ENCODE measurements at regions not wholly inside any gene's neighbourhood (a gene's known extent, or its start where the extent isn't known, plus 50 kb on each side); places are given as distances from the start of the nearest gene placed in this dataset.

DNA sequence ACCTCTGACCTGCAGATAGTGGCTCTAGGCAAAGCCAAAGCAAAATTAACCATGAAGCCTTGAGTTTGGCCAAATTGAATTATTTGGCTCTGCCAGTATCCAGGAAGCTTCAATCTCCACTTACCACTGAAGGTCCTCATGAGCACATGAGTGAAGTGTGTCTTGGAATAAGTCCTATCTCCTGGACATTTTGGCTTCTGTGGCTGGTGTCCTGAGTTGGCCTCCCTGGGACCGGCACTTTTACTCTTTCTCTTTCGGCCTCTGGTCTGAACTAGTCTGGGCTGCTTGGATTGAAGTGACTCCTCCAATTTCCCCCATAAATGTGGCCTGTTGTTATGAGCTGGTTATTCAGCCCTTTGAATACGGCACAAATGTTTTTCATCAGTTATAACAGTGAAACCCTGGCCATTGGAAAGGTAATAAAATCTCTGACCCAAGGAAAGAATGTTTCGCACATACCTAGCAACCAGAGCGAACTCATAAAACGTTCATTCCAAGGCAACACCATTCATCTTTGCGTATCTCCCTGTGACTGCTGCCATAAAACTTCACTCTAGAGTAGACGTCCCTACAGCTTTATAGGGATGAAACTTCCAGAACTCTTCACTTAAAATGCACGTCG is 216.4 kb downstream of the LPIN1 start:
- H3K27ac ChIP-seq = no peak overlapping the region
- H3K4me3 ChIP-seq = no peak overlapping the region
- ChIA-PET CTCF (interaction anchor here (1.6 kb wide), 1 partner anchor 11 kb away, joined by 5 read pairs; no protein-coding TSS in a partner anchor), POLR2A (no interaction called here)
- no peak for DNase-seq (ENCODE audit: low read depth in 1 of 2, low spot score in 1 of 2)
- 42% methylated on average over 10 of the region's 10 CpGs for WGBS (ENCODE audit: missing lambda C conversion rate)
- no peak overlapping the region for H3K4me2 ChIP-seq
- FAIRE-seq = no peak
- no peaks in the 10 kb centered on the region for H3K4me1 ChIP-seq
- TF ChIP-seq HEYL (CRISPR knock-in tag; IDR thresholded peaks at IDR 0.05) (no peak), RNF2 (IDR thresholded peaks at IDR 0.05; ENCODE audit: borderline replicate concordance, low read depth) (no peak), MAFK (IDR thresholded peaks at IDR 0.05; ENCODE audit: partially characterized antibody) (no peak), ESRRA (IDR thresholded peaks at IDR 0.05; ENCODE audit: borderline replicate concordance, low read length) (no peak)
- TF ChIP-seq, protein P1, sequence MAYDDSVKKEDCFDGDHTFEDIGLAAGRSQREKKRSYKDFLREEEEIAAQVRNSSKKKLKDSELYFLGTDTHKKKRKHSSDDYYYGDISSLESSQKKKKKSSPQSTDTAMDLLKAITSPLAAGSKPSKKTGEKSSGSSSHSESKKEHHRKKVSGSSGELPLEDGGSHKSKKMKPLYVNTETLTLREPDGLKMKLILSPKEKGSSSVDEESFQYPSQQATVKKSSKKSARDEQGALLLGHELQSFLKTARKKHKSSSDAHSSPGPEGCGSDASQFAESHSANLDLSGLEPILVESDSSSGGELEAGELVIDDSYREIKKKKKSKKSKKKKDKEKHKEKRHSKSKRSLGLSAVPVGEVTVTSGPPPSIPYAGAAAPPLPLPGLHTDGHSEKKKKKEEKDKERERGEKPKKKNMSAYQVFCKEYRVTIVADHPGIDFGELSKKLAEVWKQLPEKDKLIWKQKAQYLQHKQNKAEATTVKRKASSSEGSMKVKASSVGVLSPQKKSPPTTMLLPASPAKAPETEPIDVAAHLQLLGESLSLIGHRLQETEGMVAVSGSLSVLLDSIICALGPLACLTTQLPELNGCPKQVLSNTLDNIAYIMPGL (CRISPR knock-in tag; IDR thresholded peaks at IDR 0.05; ENCODE audit: borderline replicate concordance) = no peak
- H3K9me3 ChIP-seq = no peaks in the 10 kb centered on the region
- no peak for ATAC-seq

DNA sequence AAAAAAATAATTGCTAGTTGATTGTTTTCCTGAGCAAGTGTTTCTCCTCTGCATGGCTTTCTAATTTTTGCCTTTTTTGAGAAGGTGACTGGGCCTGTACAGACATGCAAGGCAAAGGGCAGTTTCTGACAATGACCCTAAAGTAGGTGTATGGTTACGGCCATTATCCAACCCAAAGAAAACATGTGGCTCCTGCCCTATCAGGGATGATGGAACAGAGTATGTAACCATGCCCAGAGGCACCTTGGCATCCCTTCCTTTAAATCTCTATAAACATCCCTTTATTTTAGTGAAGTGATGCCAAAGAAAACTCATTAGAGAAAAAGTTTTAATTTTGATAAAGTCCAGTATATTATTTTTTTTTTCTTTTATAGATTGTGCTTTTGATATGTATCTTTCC is 217.5 kb downstream of the LPIN1 start:
- POLR2A ChIA-PET = no interaction called here
- H3K27ac ChIP-seq = no peak overlapping the region
- DNase-seq (ENCODE audit: low read depth in 1 of 2, low spot score in 1 of 2) (no peak), FAIRE-seq (no peak), ATAC-seq (no peak)
- H3K4me1 ChIP-seq = no peaks in the 10 kb centered on the region
- TF ChIP-seq, protein P2, sequence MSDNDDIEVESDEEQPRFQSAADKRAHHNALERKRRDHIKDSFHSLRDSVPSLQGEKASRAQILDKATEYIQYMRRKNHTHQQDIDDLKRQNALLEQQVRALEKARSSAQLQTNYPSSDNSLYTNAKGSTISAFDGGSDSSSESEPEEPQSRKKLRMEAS (IDR thresholded peaks at IDR 0.05) = no peak
- TF ChIP-seq FOXS1 (CRISPR knock-in tag; IDR thresholded peaks at IDR 0.05) = no peak
- TF ChIP-seq POLR2A (IDR thresholded peaks at IDR 0.05; ENCODE audit: low read length) = no peak
- no peak for TF ChIP-seq TFCP2L1 (CRISPR knock-in tag; IDR thresholded peaks at IDR 0.05)
- no peak for TF ChIP-seq KDM1A (IDR thresholded peaks at IDR 0.05; ENCODE audit: low read depth)
- TF ChIP-seq MAFK (IDR thresholded peaks at IDR 0.05; ENCODE audit: partially characterized antibody) = no peak
- no peak for TF ChIP-seq HDAC2 (IDR thresholded peaks at IDR 0.05)
- TF ChIP-seq, protein P3, sequence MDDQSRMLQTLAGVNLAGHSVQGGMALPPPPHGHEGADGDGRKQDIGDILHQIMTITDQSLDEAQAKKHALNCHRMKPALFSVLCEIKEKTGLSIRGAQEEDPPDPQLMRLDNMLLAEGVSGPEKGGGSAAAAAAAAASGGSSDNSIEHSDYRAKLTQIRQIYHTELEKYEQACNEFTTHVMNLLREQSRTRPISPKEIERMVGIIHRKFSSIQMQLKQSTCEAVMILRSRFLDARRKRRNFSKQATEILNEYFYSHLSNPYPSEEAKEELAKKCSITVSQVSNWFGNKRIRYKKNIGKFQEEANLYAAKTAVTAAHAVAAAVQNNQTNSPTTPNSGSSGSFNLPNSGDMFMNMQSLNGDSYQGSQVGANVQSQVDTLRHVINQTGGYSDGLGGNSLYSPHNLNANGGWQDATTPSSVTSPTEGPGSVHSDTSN (IDR thresholded peaks at IDR 0.05) = no peak
- no peak for TF ChIP-seq RFX5 (IDR thresholded peaks at IDR 0.05)
- no peak for TF ChIP-seq SREBF2 (IDR thresholded peaks at IDR 0.05)
- TF ChIP-seq ZFP36 (IDR thresholded peaks at IDR 0.05; ENCODE audit: borderline replicate concordance, partially characterized antibody) = no peak
- TF ChIP-seq GATA3 (IDR thresholded peaks at IDR 0.05; ENCODE audit: borderline replicate concordance) = no peak
- no peak for TF ChIP-seq KDM5A (IDR thresholded peaks at IDR 0.05)
- no peak for TF ChIP-seq BHLHE40 (IDR thresholded peaks at IDR 0.05; ENCODE audit: low read depth, low read length)
- TF ChIP-seq HEYL (CRISPR knock-in tag; IDR thresholded peaks at IDR 0.05) = no peak
- no peak for TF ChIP-seq RARB (CRISPR knock-in tag; IDR thresholded peaks at IDR 0.05)
- TF ChIP-seq, protein P4, sequence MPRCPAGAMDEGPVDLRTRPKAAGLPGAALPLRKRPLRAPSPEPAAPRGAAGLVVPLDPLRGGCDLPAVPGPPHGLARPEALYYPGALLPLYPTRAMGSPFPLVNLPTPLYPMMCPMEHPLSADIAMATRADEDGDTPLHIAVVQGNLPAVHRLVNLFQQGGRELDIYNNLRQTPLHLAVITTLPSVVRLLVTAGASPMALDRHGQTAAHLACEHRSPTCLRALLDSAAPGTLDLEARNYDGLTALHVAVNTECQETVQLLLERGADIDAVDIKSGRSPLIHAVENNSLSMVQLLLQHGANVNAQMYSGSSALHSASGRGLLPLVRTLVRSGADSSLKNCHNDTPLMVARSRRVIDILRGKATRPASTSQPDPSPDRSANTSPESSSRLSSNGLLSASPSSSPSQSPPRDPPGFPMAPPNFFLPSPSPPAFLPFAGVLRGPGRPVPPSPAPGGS (IDR thresholded peaks at IDR 0.05) = no peak
- TF ChIP-seq ESRRA (IDR thresholded peaks at IDR 0.05; ENCODE audit: borderline replicate concordance, low read length) = no peak
- CTCF ChIA-PET = no interaction called here
- H3K4me2 ChIP-seq = no peak overlapping the region
- H3K4me3 ChIP-seq = no peak overlapping the region
- no peaks in the 10 kb centered on the region for H3K9me3 ChIP-seq
- 59% methylated on average over 1 of the region's 1 CpG for WGBS (ENCODE audit: missing lambda C conversion rate)

DNA sequence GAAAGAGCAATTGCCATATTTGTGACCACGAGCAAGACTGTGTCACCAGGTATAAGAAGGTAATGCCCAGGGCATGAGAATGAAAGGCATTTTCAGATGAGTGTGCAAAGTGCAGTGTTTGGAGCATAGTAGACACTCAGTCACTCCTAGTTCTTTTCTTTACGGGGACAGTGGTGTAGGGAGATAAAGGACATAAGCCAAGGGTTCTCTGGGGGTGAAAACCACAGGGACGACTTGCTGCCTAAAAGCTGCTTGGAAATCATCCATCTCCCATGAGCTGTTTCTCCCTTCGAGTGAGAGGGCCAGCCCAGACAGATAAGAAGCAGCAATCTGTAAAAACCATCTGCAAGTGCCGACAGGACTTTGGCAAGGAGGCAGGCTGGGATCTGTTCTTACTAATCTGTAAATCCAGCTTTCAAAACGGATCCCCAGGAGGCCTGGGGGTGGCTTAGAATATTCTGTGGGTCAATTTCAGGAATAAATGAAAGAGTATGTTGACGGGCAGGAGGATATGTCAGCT is 221.6 kb downstream of the LPIN1 start:
- H3K9me3 ChIP-seq = no peaks in the 10 kb centered on the region
- H3K4me2 ChIP-seq = no peak overlapping the region
- CTCF ChIA-PET = no interaction called here
- no peaks in the 10 kb centered on the region for H3K4me1 ChIP-seq
- no peak overlapping the region for H3K27ac ChIP-seq
- H3K4me3 ChIP-seq = no peak overlapping the region
- no peak for FAIRE-seq
- 13% methylated on average over 7 of the region's 7 CpGs for WGBS (ENCODE audit: missing lambda C conversion rate)
- ATAC-seq = no peak
- no peak for DNase-seq (ENCODE audit: low read depth in 1 of 2, low spot score in 1 of 2)
- POLR2A ChIA-PET = no interaction called here
- no peak for TF ChIP-seq GATA3 (IDR thresholded peaks at IDR 0.05; ENCODE audit: borderline replicate concordance)
- no peak for TF ChIP-seq BHLHE40 (IDR thresholded peaks at IDR 0.05; ENCODE audit: low read depth, low read length)
- TF ChIP-seq FOSL2 (IDR thresholded peaks at IDR 0.05) = no peak
- no peak for TF ChIP-seq FOSL2 (CRISPR knock-in tag; IDR thresholded peaks at IDR 0.05)
- TF ChIP-seq RNF2 (IDR thresholded peaks at IDR 0.05; ENCODE audit: borderline replicate concordance, low read depth) = no peak
- no peak for TF ChIP-seq JUNB (IDR thresholded peaks at IDR 0.05)
- TF ChIP-seq TP53 (CRISPR knock-in tag; IDR thresholded peaks at IDR 0.05) = no peak
- no peak for TF ChIP-seq RCOR1 (IDR thresholded peaks at IDR 0.05; ENCODE audit: low read depth, low read length)
- TF ChIP-seq NFE2L2 (conservative IDR thresholded peaks at IDR 0.05; ENCODE audit: low read length) = no peak
- no peak for TF ChIP-seq KDM5A (IDR thresholded peaks at IDR 0.05)
- TF ChIP-seq POLR2AphosphoS2 (conservative IDR thresholded peaks at IDR 0.05; ENCODE audit: low read length) = no peak
- no peak for TF ChIP-seq CHD2 (IDR thresholded peaks at IDR 0.05; ENCODE audit: low read length, partially characterized antibody)
- no peak for TF ChIP-seq ZFP36 (IDR thresholded peaks at IDR 0.05; ENCODE audit: borderline replicate concordance, partially characterized antibody)
- TF ChIP-seq, protein P1 (CRISPR knock-in tag; IDR thresholded peaks at IDR 0.05; ENCODE audit: borderline replicate concordance) = no peak
- TF ChIP-seq CBX2 (IDR thresholded peaks at IDR 0.05; ENCODE audit: borderline replicate concordance, low read depth) = no peak

All from A549 (cell line).